ENCODE measurements at regions not wholly inside any gene's neighbourhood (a gene's known extent, or its start where the extent isn't known, plus 50 kb on each side); places are given as distances from the start of the nearest gene placed in this dataset.

GRCh38 chr13:34738254-34738992 is 203.6 kb upstream of the NBEA start:
- TF ChIP-seq, protein P1, sequence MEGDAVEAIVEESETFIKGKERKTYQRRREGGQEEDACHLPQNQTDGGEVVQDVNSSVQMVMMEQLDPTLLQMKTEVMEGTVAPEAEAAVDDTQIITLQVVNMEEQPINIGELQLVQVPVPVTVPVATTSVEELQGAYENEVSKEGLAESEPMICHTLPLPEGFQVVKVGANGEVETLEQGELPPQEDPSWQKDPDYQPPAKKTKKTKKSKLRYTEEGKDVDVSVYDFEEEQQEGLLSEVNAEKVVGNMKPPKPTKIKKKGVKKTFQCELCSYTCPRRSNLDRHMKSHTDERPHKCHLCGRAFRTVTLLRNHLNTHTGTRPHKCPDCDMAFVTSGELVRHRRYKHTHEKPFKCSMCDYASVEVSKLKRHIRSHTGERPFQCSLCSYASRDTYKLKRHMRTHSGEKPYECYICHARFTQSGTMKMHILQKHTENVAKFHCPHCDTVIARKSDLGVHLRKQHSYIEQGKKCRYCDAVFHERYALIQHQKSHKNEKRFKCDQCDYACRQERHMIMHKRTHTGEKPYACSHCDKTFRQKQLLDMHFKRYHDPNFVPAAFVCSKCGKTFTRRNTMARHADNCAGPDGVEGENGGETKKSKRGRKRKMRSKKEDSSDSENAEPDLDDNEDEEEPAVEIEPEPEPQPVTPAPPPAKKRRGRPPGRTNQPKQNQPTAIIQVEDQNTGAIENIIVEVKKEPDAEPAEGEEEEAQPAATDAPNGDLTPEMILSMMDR (IDR thresholded peaks at IDR 0.05; ENCODE audit: low read depth, low read length), result no peak
- TF ChIP-seq, protein P2, sequence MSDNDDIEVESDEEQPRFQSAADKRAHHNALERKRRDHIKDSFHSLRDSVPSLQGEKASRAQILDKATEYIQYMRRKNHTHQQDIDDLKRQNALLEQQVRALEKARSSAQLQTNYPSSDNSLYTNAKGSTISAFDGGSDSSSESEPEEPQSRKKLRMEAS (IDR thresholded peaks at IDR 0.05; ENCODE audit: low read depth, low read length), result no peak
- no peak for TF ChIP-seq POLR2A (IDR thresholded peaks at IDR 0.05; ENCODE audit: extremely low read depth, insufficient read length)
- no peak for TF ChIP-seq MYC (IDR thresholded peaks at IDR 0.05; ENCODE audit: low read depth, low read length)
